ENCODE measurements at regions not wholly inside any gene's neighbourhood (a gene's known extent, or its start where the extent isn't known, plus 50 kb on each side); places are given as distances from the start of the nearest gene placed in this dataset.
"Not testable (repeated sequence)": the region's sequence is repeated elsewhere in the genome, so short reads cannot be mapped to it uniquely, and the experiment has no call there.

GRCh38 chr9:93809204-93809940, 145.8 kb downstream of the BARX1 start:
- DNase-seq = no peak

GRCh38 chr9:93808115-93809029, 146.8 kb downstream of the BARX1 start:
- DNase-seq = no peak

- DNase-seq = no peak
These were observed 147.7 kb downstream of the BARX1 start for GRCh38 chr9:93807166-93808074.

- DNase-seq = no peak
These were observed 153.4 kb downstream of the BARX1 start for GRCh38 chr9:93801581-93802284.

- no peak for DNase-seq
These were observed 154.0 kb downstream of the BARX1 start for GRCh38 chr9:93801120-93801519.

GRCh38 chr9:93792358-93792757, 162.8 kb downstream of the BARX1 start:
- no peak for DNase-seq

- no peak for DNase-seq
These were observed 169.0 kb downstream of the BARX1 start for GRCh38 chr9:93786204-93786603.

GRCh38 chr9:93776873-93777272, 178.3 kb downstream of the BARX1 start:
- no peak for DNase-seq

- no peak for DNase-seq
These were observed 178.9 kb downstream of the BARX1 start for GRCh38 chr9:93776256-93776655.

GRCh38 chr9:93774331-93775102, 180.6 kb downstream of the BARX1 start:
- DNase-seq = no peak

- no peak for DNase-seq
These were observed 183.9 kb downstream of the BARX1 start for GRCh38 chr9:93771276-93771675.

- DNase-seq = no peak
These were observed 185.4 kb downstream of the PHF2 start for GRCh38 chr9:93761822-93762221.

- no peak for DNase-seq
These were observed 173.7 kb downstream of the PHF2 start for GRCh38 chr9:93750045-93750444.

- not testable (repeated sequence) for DNase-seq
These were observed 172.4 kb downstream of the PHF2 start for GRCh38 chr9:93748827-93749226.

- DNase-seq = no peak
These were observed 155.6 kb downstream of the PHF2 start for GRCh38 chr9:93731963-93732362.

GRCh38 chr9:93730648-93731047, 154.3 kb downstream of the PHF2 start:
- no peak for DNase-seq

- no peak for DNase-seq
These were observed 153.8 kb downstream of the PHF2 start for GRCh38 chr9:93730217-93730616.

All from central memory CD4-positive, alpha-beta T cell (primary cell).